ENCODE measurements at regions not wholly inside any gene's neighbourhood (a gene's known extent, or its start where the extent isn't known, plus 50 kb on each side); places are given as distances from the start of the nearest gene placed in this dataset.

- H3K4me3 Mint-ChIP-seq = no peak overlapping the region
- ATAC-seq (no peak), DNase-seq (ENCODE audit: low spot score in 2 of 2) (no peak)
- no peak overlapping the region for H3K27ac Mint-ChIP-seq
- H3K36me3 Mint-ChIP-seq = no peaks in the 10 kb centered on the region
- H3K9me3 Mint-ChIP-seq = no peaks in the 10 kb centered on the region
- H3K4me1 Mint-ChIP-seq = no peaks in the 10 kb centered on the region
Measured at GRCh38 chr2:38170067-38170466, 94.1 kb upstream of the CYP1B1 start.

- Mint-ChIP-seq H3K4me1 (no peaks in the 10 kb centered on the region), H3K27ac (no peak overlapping the region), H3K4me3 (no peak overlapping the region), H3K36me3 (no peaks in the 10 kb centered on the region), H3K9me3 (no peaks in the 10 kb centered on the region)
- DNase-seq (ENCODE audit: low spot score in 2 of 2) (no peak), ATAC-seq (no peak)
Measured at GRCh38 chr2:38168710-38169480, 92.9 kb upstream of the CYP1B1 start.

GRCh38 chr2:38167968-38168350 lies 92.0 kb upstream of the CYP1B1 start:
- Mint-ChIP-seq H3K4me1 (no peaks in the 10 kb centered on the region), H3K4me3 (no peak overlapping the region), H3K9me3 (no peaks in the 10 kb centered on the region), H3K36me3 (no peaks in the 10 kb centered on the region), H3K27ac (no peak overlapping the region)
- DNase-seq (ENCODE audit: low spot score in 2 of 2) (no peak), ATAC-seq (no peak)

GRCh38 chr2:38165698-38166097 lies 89.7 kb upstream of the CYP1B1 start:
- Mint-ChIP-seq H3K4me3 (no peak overlapping the region), H3K9me3 (no peaks in the 10 kb centered on the region), H3K4me1 (no peaks in the 10 kb centered on the region), H3K27ac (no peak overlapping the region), H3K36me3 (no peaks in the 10 kb centered on the region)
- DNase-seq (ENCODE audit: low spot score in 2 of 2) = no peak
- ATAC-seq = no peak

- Mint-ChIP-seq H3K4me3 (no peak overlapping the region), H3K4me1 (no peaks in the 10 kb centered on the region), H3K36me3 (no peaks in the 10 kb centered on the region), H3K9me3 (no peaks in the 10 kb centered on the region), H3K27ac (no peak overlapping the region)
- ATAC-seq (peak; percentile 32), DNase-seq (ENCODE audit: low spot score in 2 of 2) (no peak)
Measured at GRCh38 chr2:38164881-38165280, 88.9 kb upstream of the CYP1B1 start.

GRCh38 chr2:38163579-38163978 lies 87.6 kb upstream of the CYP1B1 start:
- ATAC-seq (no peak), DNase-seq (ENCODE audit: low spot score in 2 of 2) (no peak)
- Mint-ChIP-seq H3K36me3 (no peaks in the 10 kb centered on the region), H3K4me3 (no peak overlapping the region), H3K4me1 (no peaks in the 10 kb centered on the region), H3K9me3 (no peaks in the 10 kb centered on the region), H3K27ac (no peak overlapping the region)

- Mint-ChIP-seq H3K4me3 (no peak overlapping the region), H3K9me3 (no peaks in the 10 kb centered on the region), H3K4me1 (no peaks in the 10 kb centered on the region), H3K36me3 (no peaks in the 10 kb centered on the region), H3K27ac (no peak overlapping the region)
- ATAC-seq = no peak
- no peak for DNase-seq (ENCODE audit: low spot score in 2 of 2)
Measured at GRCh38 chr2:38163006-38163405, 87.1 kb upstream of the CYP1B1 start.

GRCh38 chr2:38160516-38160915 lies 84.6 kb upstream of the CYP1B1 start:
- Mint-ChIP-seq H3K4me1 (no peaks in the 10 kb centered on the region), H3K27ac (no peak overlapping the region), H3K9me3 (no peaks in the 10 kb centered on the region), H3K4me3 (no peak overlapping the region), H3K36me3 (no peaks in the 10 kb centered on the region)
- DNase-seq (ENCODE audit: low spot score in 2 of 2) (no peak), ATAC-seq (no peak)

GRCh38 chr2:38159597-38159996 lies 83.6 kb upstream of the CYP1B1 start:
- Mint-ChIP-seq H3K4me1 (no peaks in the 10 kb centered on the region), H3K4me3 (no peak overlapping the region), H3K36me3 (no peaks in the 10 kb centered on the region), H3K27ac (no peak overlapping the region), H3K9me3 (no peaks in the 10 kb centered on the region)
- ATAC-seq (no peak), DNase-seq (ENCODE audit: low spot score in 2 of 2) (no peak)

- H3K4me3 Mint-ChIP-seq = no peak overlapping the region
Measured at GRCh38 chr2:38159191-38159590, 83.2 kb upstream of the CYP1B1 start.

GRCh38 chr2:38158378-38159118 lies 82.6 kb upstream of the CYP1B1 start:
- H3K4me3 Mint-ChIP-seq = no peak overlapping the region
- DNase-seq (ENCODE audit: low spot score in 2 of 2) (no peak), ATAC-seq (no peak)
- no peaks in the 10 kb centered on the region for H3K36me3 Mint-ChIP-seq
- H3K27ac Mint-ChIP-seq = no peak overlapping the region
- H3K9me3 Mint-ChIP-seq = no peaks in the 10 kb centered on the region
- H3K4me1 Mint-ChIP-seq = no peaks in the 10 kb centered on the region

More at GRCh38 chr2:38159191-38159590, 83.2 kb upstream of the CYP1B1 start:
- no peak for DNase-seq (ENCODE audit: low spot score in 2 of 2)
- ATAC-seq = no peak
- Mint-ChIP-seq H3K9me3 (no peaks in the 10 kb centered on the region), H3K36me3 (no peaks in the 10 kb centered on the region), H3K27ac (no peak overlapping the region), H3K4me1 (no peaks in the 10 kb centered on the region)

- DNase-seq (ENCODE audit: low spot score in 2 of 2) (no peak), ATAC-seq (no peak)
- no peak overlapping the region for H3K4me3 Mint-ChIP-seq
- no peak overlapping the region for H3K27ac Mint-ChIP-seq
- H3K36me3 Mint-ChIP-seq = no peaks in the 10 kb centered on the region
- no peaks in the 10 kb centered on the region for H3K4me1 Mint-ChIP-seq
- no peaks in the 10 kb centered on the region for H3K9me3 Mint-ChIP-seq
Measured at GRCh38 chr2:38156436-38156835, 80.5 kb upstream of the CYP1B1 start.

GRCh38 chr2:38155015-38155414 lies 79.1 kb upstream of the CYP1B1 start:
- DNase-seq (ENCODE audit: low spot score in 2 of 2) (no peak), ATAC-seq (no peak)
- Mint-ChIP-seq H3K4me3 (no peak overlapping the region), H3K27ac (no peak overlapping the region), H3K4me1 (no peaks in the 10 kb centered on the region), H3K9me3 (no peaks in the 10 kb centered on the region), H3K36me3 (no peaks in the 10 kb centered on the region)

GRCh38 chr2:38154395-38154794 lies 78.4 kb upstream of the CYP1B1 start:
- ATAC-seq (no peak), DNase-seq (ENCODE audit: low spot score in 2 of 2) (no peak)
- no peak overlapping the region for H3K27ac Mint-ChIP-seq
- H3K4me3 Mint-ChIP-seq = no peak overlapping the region
- H3K4me1 Mint-ChIP-seq = no peaks in the 10 kb centered on the region
- H3K9me3 Mint-ChIP-seq = no peaks in the 10 kb centered on the region
- no peaks in the 10 kb centered on the region for H3K36me3 Mint-ChIP-seq

GRCh38 chr2:38153476-38154135 lies 77.7 kb upstream of the CYP1B1 start:
- Mint-ChIP-seq H3K27ac (no peak overlapping the region), H3K4me3 (no peak overlapping the region), H3K9me3 (no peaks in the 10 kb centered on the region), H3K4me1 (no peaks in the 10 kb centered on the region), H3K36me3 (no peaks in the 10 kb centered on the region)
- ATAC-seq (no peak), DNase-seq (ENCODE audit: low spot score in 2 of 2) (no peak)

- H3K4me1 Mint-ChIP-seq = no peaks in the 10 kb centered on the region
- no peaks in the 10 kb centered on the region for H3K36me3 Mint-ChIP-seq
- H3K4me3 Mint-ChIP-seq = no peak overlapping the region
- ATAC-seq (no peak), DNase-seq (ENCODE audit: low spot score in 2 of 2) (no peak)
- H3K9me3 Mint-ChIP-seq = no peaks in the 10 kb centered on the region
- H3K27ac Mint-ChIP-seq = no peak overlapping the region
Measured at GRCh38 chr2:38152913-38153312, 77.0 kb upstream of the CYP1B1 start.

Measured in stimulated activated effector memory CD8-positive, alpha-beta T cell treated with anti-CD3 and anti-CD28 coated beads, Interleukin-12 subunit alpha, Interleukin-12 subunit beta, amount 100 ng/mL, for 72 hours (primary cell).